ENCODE measurements at regions not wholly inside any gene's neighbourhood (a gene's known extent, or its start where the extent isn't known, plus 50 kb on each side); places are given as distances from the start of the nearest gene placed in this dataset.

- no peak for TF ChIP-seq CTCF (IDR thresholded peaks at IDR 0.05)
- no peak for TF ChIP-seq POLR2A (IDR thresholded peaks at IDR 0.05)
- no peak for TF ChIP-seq POLR2AphosphoS5 (IDR thresholded peaks at IDR 0.05)
Observed at GRCh38 chr12:115249671-115250278, 565.8 kb upstream of the TBX3 start.
